Activated CD4-positive, alpha-beta memory T cell treated with anti-CD3 and anti-CD28 coated beads, Interleukin-2, amount 10 ng/mL, durations not matched to agents 7 days and 5 days (primary cell): ENCODE measurements at regions not wholly inside any gene's neighbourhood (a gene's known extent, or its start where the extent isn't known, plus 50 kb on each side); places are given as distances from the start of the nearest gene placed in this dataset.

Source experiments
- CTCF ChIA-PET: fragments of 350-600 bp; sonication (Branson Sonifier 250); formaldehyde crosslinking; loops from one replicate; lab custom pipeline; 2021; ENCODE audit warnings: antibody characterized with exemption, inconsistent platforms; lab: Charles Lee
- POLR2A ChIA-PET: fragments of 350-600 bp; sonication (Branson Sonifier 250); formaldehyde crosslinking; loops from one replicate; lab custom pipeline; 2021; ENCODE audit warnings: antibody characterized with exemption; lab: Charles Lee
- DNase-seq: peaks from one replicate; pipeline ENCODE4 v3.0.0-alpha.2; 2020
- H3K27ac Mint-ChIP-seq: one replicate; pipeline ENCODE4 v1.8.0; 2021; ENCODE audit warnings: mild to moderate bottlenecking, mixed read lengths
- H3K27me3 Mint-ChIP-seq: one replicate; pipeline ENCODE4 v1.8.0; 2021; ENCODE audit warnings: mixed read lengths
- H3K36me3 Mint-ChIP-seq: one replicate; pipeline ENCODE4 v1.8.0; 2021; ENCODE audit warnings: low read depth, mixed read lengths
- H3K4me1 Mint-ChIP-seq: one replicate; pipeline ENCODE4 v1.8.0; 2021; ENCODE audit warnings: mixed read lengths
- H3K4me3 Mint-ChIP-seq: one replicate; pipeline ENCODE4 v1.8.0; 2021; ENCODE audit warnings: mild to moderate bottlenecking, mixed read lengths
- H3K9me3 Mint-ChIP-seq: one replicate; pipeline ENCODE4 v1.8.0; 2021; ENCODE audit warnings: mixed read lengths

GRCh38 chr1:14039582-14040430 is 339.8 kb downstream of the PRDM2 start:
- ChIA-PET POLR2A (no interaction called here), CTCF (no interaction called here)
- H3K4me1 Mint-ChIP-seq = no peaks in the 10 kb centered on the region
- peaks cover 12% of the 10 kb centered on the region for H3K9me3 Mint-ChIP-seq
- DNase-seq = no peak
- no peak overlapping the region for H3K4me3 Mint-ChIP-seq
- no peaks in the 10 kb centered on the region for H3K36me3 Mint-ChIP-seq
- H3K27ac Mint-ChIP-seq = no peak overlapping the region
- H3K27me3 Mint-ChIP-seq = no peaks in the 10 kb centered on the region

GRCh38 chr1:14049965-14050364 is 350.0 kb downstream of the PRDM2 start:
- ChIA-PET CTCF (no interaction called here), POLR2A (no interaction called here)
- DNase-seq = no peak
- Mint-ChIP-seq H3K4me1 (no peaks in the 10 kb centered on the region), H3K9me3 (peaks cover 9% of the 10 kb centered on the region), H3K4me3 (no peak overlapping the region), H3K27ac (no peak overlapping the region), H3K36me3 (no peaks in the 10 kb centered on the region), H3K27me3 (no peaks in the 10 kb centered on the region)

GRCh38 chr1:14055442-14056223 is 355.6 kb downstream of the PRDM2 start:
- DNase-seq = no peak
- ChIA-PET POLR2A (no interaction called here), CTCF (no interaction called here)
- no peaks in the 10 kb centered on the region for H3K36me3 Mint-ChIP-seq
- no peak overlapping the region for H3K27ac Mint-ChIP-seq
- H3K9me3 Mint-ChIP-seq = no peaks in the 10 kb centered on the region
- no peaks in the 10 kb centered on the region for H3K4me1 Mint-ChIP-seq
- no peak overlapping the region for H3K4me3 Mint-ChIP-seq
- H3K27me3 Mint-ChIP-seq = no peaks in the 10 kb centered on the region

GRCh38 chr1:14057640-14058039 is 357.7 kb downstream of the PRDM2 start:
- no peak overlapping the region for H3K27ac Mint-ChIP-seq
- POLR2A ChIA-PET = no interaction called here

GRCh38 chr1:14061204-14061603 is 361.2 kb downstream of the PRDM2 start:
- no peak for DNase-seq
- Mint-ChIP-seq H3K4me3 (no peak overlapping the region), H3K27me3 (no peaks in the 10 kb centered on the region), H3K9me3 (no peaks in the 10 kb centered on the region), H3K36me3 (no peaks in the 10 kb centered on the region), H3K27ac (no peak overlapping the region), H3K4me1 (no peaks in the 10 kb centered on the region)
- POLR2A ChIA-PET = no interaction called here
- CTCF ChIA-PET = no interaction called here

More at GRCh38 chr1:14057640-14058039, 357.7 kb downstream of the PRDM2 start:
- Mint-ChIP-seq H3K4me3 (no peak overlapping the region), H3K36me3 (no peaks in the 10 kb centered on the region), H3K4me1 (no peaks in the 10 kb centered on the region), H3K27me3 (no peaks in the 10 kb centered on the region), H3K9me3 (no peaks in the 10 kb centered on the region)
- CTCF ChIA-PET = no interaction called here
- no peak for DNase-seq

- H3K27me3 Mint-ChIP-seq = no peaks in the 10 kb centered on the region
- no peak for DNase-seq
- no peaks in the 10 kb centered on the region for H3K36me3 Mint-ChIP-seq
- POLR2A ChIA-PET = no interaction called here
- no peaks in the 10 kb centered on the region for H3K4me1 Mint-ChIP-seq
- no peak overlapping the region for H3K4me3 Mint-ChIP-seq
- H3K27ac Mint-ChIP-seq = no peak overlapping the region
- CTCF ChIA-PET = no interaction called here
- H3K9me3 Mint-ChIP-seq = no peaks in the 10 kb centered on the region
These were observed 361.7 kb downstream of the PRDM2 start for GRCh38 chr1:14061722-14062121.

GRCh38 chr1:14062669-14063068 is 362.7 kb downstream of the PRDM2 start:
- no peak for DNase-seq
- H3K27me3 Mint-ChIP-seq = no peaks in the 10 kb centered on the region
- ChIA-PET CTCF (no interaction called here), POLR2A (no interaction called here)
- H3K4me1 Mint-ChIP-seq = no peaks in the 10 kb centered on the region
- H3K36me3 Mint-ChIP-seq = no peaks in the 10 kb centered on the region
- H3K4me3 Mint-ChIP-seq = no peak overlapping the region
- H3K27ac Mint-ChIP-seq = no peak overlapping the region
- H3K9me3 Mint-ChIP-seq = no peaks in the 10 kb centered on the region

GRCh38 chr1:14064649-14065442 is 364.9 kb downstream of the PRDM2 start:
- POLR2A ChIA-PET = no interaction called here
- CTCF ChIA-PET = interaction anchor here (0.7 kb wide), 1 partner anchor 60 kb away, joined by 3 read pairs; no protein-coding TSS in a partner anchor
- Mint-ChIP-seq H3K27ac (no peak overlapping the region), H3K27me3 (no peaks in the 10 kb centered on the region), H3K9me3 (no peaks in the 10 kb centered on the region), H3K4me1 (no peaks in the 10 kb centered on the region), H3K4me3 (no peak overlapping the region), H3K36me3 (no peaks in the 10 kb centered on the region)
- DNase-seq = no peak

GRCh38 chr1:14065486-14065885 is 365.5 kb downstream of the PRDM2 start:
- H3K27me3 Mint-ChIP-seq = no peaks in the 10 kb centered on the region
- ChIA-PET POLR2A (no interaction called here), CTCF (interaction anchor here (0.7 kb wide), 1 partner anchor 59 kb away, joined by 3 read pairs; no protein-coding TSS in a partner anchor)
- H3K27ac Mint-ChIP-seq = no peak overlapping the region
- DNase-seq = no peak
- no peaks in the 10 kb centered on the region for H3K4me1 Mint-ChIP-seq
- H3K4me3 Mint-ChIP-seq = no peak overlapping the region
- no peaks in the 10 kb centered on the region for H3K9me3 Mint-ChIP-seq
- no peaks in the 10 kb centered on the region for H3K36me3 Mint-ChIP-seq

GRCh38 chr1:14067036-14067435 is 367.0 kb downstream of the PRDM2 start:
- Mint-ChIP-seq H3K36me3 (no peaks in the 10 kb centered on the region), H3K27me3 (no peaks in the 10 kb centered on the region), H3K4me3 (no peak overlapping the region), H3K4me1 (no peaks in the 10 kb centered on the region), H3K27ac (no peak overlapping the region), H3K9me3 (no peaks in the 10 kb centered on the region)
- DNase-seq = no peak
- ChIA-PET CTCF (no interaction called here), POLR2A (no interaction called here)

GRCh38 chr1:14067711-14068110 is 367.7 kb downstream of the PRDM2 start:
- no peak for DNase-seq
- Mint-ChIP-seq H3K4me1 (no peaks in the 10 kb centered on the region), H3K4me3 (no peak overlapping the region), H3K36me3 (no peaks in the 10 kb centered on the region), H3K27ac (no peak overlapping the region), H3K27me3 (no peaks in the 10 kb centered on the region), H3K9me3 (no peaks in the 10 kb centered on the region)
- CTCF ChIA-PET = no interaction called here
- POLR2A ChIA-PET = no interaction called here

- Mint-ChIP-seq H3K4me3 (no peak overlapping the region), H3K9me3 (no peaks in the 10 kb centered on the region), H3K27me3 (no peaks in the 10 kb centered on the region), H3K36me3 (no peaks in the 10 kb centered on the region), H3K4me1 (no peaks in the 10 kb centered on the region), H3K27ac (no peak overlapping the region)
- ChIA-PET CTCF (no interaction called here), POLR2A (no interaction called here)
- no peak for DNase-seq
These were observed 371.6 kb downstream of the PRDM2 start for GRCh38 chr1:14071581-14071980.

GRCh38 chr1:14080653-14081052 is 380.7 kb downstream of the PRDM2 start:
- POLR2A ChIA-PET = no interaction called here

More at GRCh38 chr1:14080653-14081052, 380.7 kb downstream of the PRDM2 start:
- Mint-ChIP-seq H3K36me3 (no peaks in the 10 kb centered on the region), H3K4me3 (no peak overlapping the region), H3K27me3 (no peaks in the 10 kb centered on the region), H3K27ac (no peak overlapping the region), H3K9me3 (no peaks in the 10 kb centered on the region), H3K4me1 (no peaks in the 10 kb centered on the region)
- CTCF ChIA-PET = no interaction called here
- no peak for DNase-seq
